H9 (cell line): ENCODE measurements at regions not wholly inside any gene's neighbourhood (a gene's known extent, or its start where the extent isn't known, plus 50 kb on each side); places are given as distances from the start of the nearest gene placed in this dataset.

ENCODE experiments used
- DNase-seq: peaks from one replicate; pipeline ENCODE4 v3.0.0-alpha.2; 2017
- H2AFZ ChIP-seq: one replicate; pipeline ENCODE4 v1.6.1; 2013; ENCODE audit warnings: mild to moderate bottlenecking, low read length, control low read depth, moderate library complexity
- H2AK5ac ChIP-seq: 2 replicates; pipeline ENCODE4 v1.6.1; 2013; ENCODE audit warnings: low read length, control low read depth, mixed read lengths; ENCODE audit not compliant: insufficient read length
- H2BK120ac ChIP-seq: one replicate; pipeline ENCODE4 v1.6.1; 2013; ENCODE audit warnings: low read depth, mild to moderate bottlenecking, low read length, control low read depth, inconsistent platforms; ENCODE audit not compliant: poor library complexity, severe bottlenecking
- H2BK12ac ChIP-seq: 2 replicates; pipeline ENCODE4 v1.6.1; 2013; ENCODE audit warnings: low read length, control low read depth, mixed read lengths, low read depth; ENCODE audit not compliant: insufficient read length
- H2BK15ac ChIP-seq: 2 replicates; pipeline ENCODE4 v1.6.1; 2013; ENCODE audit warnings: low read depth, low read length, control low read depth
- H2BK20ac ChIP-seq: one replicate; pipeline ENCODE4 v1.6.1; 2013; ENCODE audit warnings: low read depth, mild to moderate bottlenecking, low read length, control low read depth, inconsistent platforms; ENCODE audit not compliant: poor library complexity, severe bottlenecking
- H2BK5ac ChIP-seq: 2 replicates; pipeline ENCODE4 v1.6.1; 2013; ENCODE audit warnings: low read length, control low read depth, mixed read lengths; ENCODE audit not compliant: insufficient read length
- H3K14ac ChIP-seq: 2 replicates; pipeline ENCODE4 v1.6.1; 2013; ENCODE audit warnings: low read length, control low read depth; ENCODE audit not compliant: insufficient read depth
- H3K18ac ChIP-seq: 2 replicates; pipeline ENCODE4 v1.6.1; 2013; ENCODE audit warnings: low read depth, mild to moderate bottlenecking, mixed read lengths, low read length, control low read depth; ENCODE audit not compliant: insufficient read length
- H3K23ac ChIP-seq: 2 replicates; pipeline ENCODE4 v1.6.1; 2013; ENCODE audit warnings: low read length, control low read depth, mixed read lengths, low read depth; ENCODE audit not compliant: insufficient read length
- H3K23me2 ChIP-seq: 2 replicates; pipeline ENCODE4 v1.6.1; 2013; ENCODE audit warnings: low read depth, mild to moderate bottlenecking, mixed read lengths, low read length, control low read depth; ENCODE audit not compliant: insufficient read length, poor library complexity, severe bottlenecking
- H3K27ac ChIP-seq: 2 replicates; pipeline ENCODE4 v1.5.1; 2013; ENCODE audit warnings: low read length, control low read depth, mixed read lengths, low read depth; ENCODE audit not compliant: insufficient read length
- H3K27me3 ChIP-seq: 2 replicates; pipeline ENCODE4 v1.6.1; 2013; ENCODE audit warnings: low read length, control low read depth, inconsistent platforms; ENCODE audit not compliant: insufficient read depth
- H3K4ac ChIP-seq: 2 replicates; pipeline ENCODE4 v1.6.1; 2013; ENCODE audit warnings: low read depth, mild to moderate bottlenecking, control low read depth, inconsistent platforms, low read length, moderate library complexity
- H3K4me1 ChIP-seq: 2 replicates; pipeline ENCODE4 v1.6.1; 2013; ENCODE audit warnings: low read length, control low read depth, inconsistent platforms; ENCODE audit not compliant: insufficient read depth
- H3K4me2 ChIP-seq: 2 replicates; pipeline ENCODE4 v1.6.1; 2013; ENCODE audit warnings: low read length, control low read depth, mixed read lengths; ENCODE audit not compliant: insufficient read length, insufficient read depth
- H3K56ac ChIP-seq: 2 replicates; pipeline ENCODE4 v1.6.1; 2013; ENCODE audit warnings: low read depth, mild to moderate bottlenecking, mixed read lengths, low read length, control low read depth; ENCODE audit not compliant: insufficient read length
- H3K79me1 ChIP-seq: 2 replicates; pipeline ENCODE4 v1.6.1; 2013; ENCODE audit warnings: low read depth, mild to moderate bottlenecking, moderate library complexity, low read length, control low read depth, inconsistent platforms; ENCODE audit not compliant: insufficient read depth, poor library complexity, severe bottlenecking
- H3K79me2 ChIP-seq: 2 replicates; pipeline ENCODE4 v1.6.1; 2013; ENCODE audit warnings: low read length, control low read depth, inconsistent platforms; ENCODE audit not compliant: insufficient read depth
- H3K9ac ChIP-seq: 2 replicates; pipeline ENCODE4 v1.6.1; 2013; ENCODE audit warnings: low read length, control low read depth, mixed read lengths; ENCODE audit not compliant: insufficient read length; ENCODE audit errors: extremely low read depth
- H3K9me3 ChIP-seq: one replicate; pipeline ENCODE4 v1.6.1; 2013; ENCODE audit warnings: low read depth, low read length, inconsistent platforms; ENCODE audit not compliant: control insufficient read depth
- H3T11ph ChIP-seq: one replicate; pipeline ENCODE4 v1.6.1; 2013; ENCODE audit warnings: mild to moderate bottlenecking, low read length, control low read depth, inconsistent platforms
- H4K20me1 ChIP-seq: one replicate; pipeline ENCODE4 v1.6.1; 2013; ENCODE audit not compliant: control insufficient read depth, insufficient read length, insufficient read depth
- H4K5ac ChIP-seq: 2 replicates; pipeline ENCODE4 v1.6.1; 2013; ENCODE audit warnings: low read depth, mild to moderate bottlenecking, mixed read lengths, low read length, control low read depth; ENCODE audit not compliant: insufficient read length
- H4K8ac ChIP-seq: replicated peaks from 2 replicates; pipeline ENCODE4 v1.6.1; 2013; ENCODE audit warnings: low read length, control low read depth, mixed read lengths, low read depth; ENCODE audit not compliant: insufficient read length
- H4K91ac ChIP-seq: 2 replicates; pipeline ENCODE4 v1.6.1; 2013; ENCODE audit warnings: low read depth, mild to moderate bottlenecking, moderate library complexity, mixed read lengths, low read length, control low read depth; ENCODE audit not compliant: insufficient read length
- H3K27ac Mint-ChIP-seq, 3 experiments: 2 replicates in 2 of 3; 3 replicates in 1 of 3; pipeline ENCODE4 v1.8.0; 2020 to 2021; ENCODE audit warnings: mixed read lengths in 3 of 3, mild to moderate bottlenecking in 1 of 3, moderate library complexity in 1 of 3
- H3K27me3 Mint-ChIP-seq: 2 replicates; pipeline ENCODE4 v1.8.0; 2021; ENCODE audit warnings: low read depth, mild to moderate bottlenecking, moderate library complexity, mixed read lengths
- H3K36me3 Mint-ChIP-seq, 3 experiments: 2 replicates in 2 of 3; 3 replicates in 1 of 3; pipeline ENCODE4 v1.8.0; 2020 to 2021; ENCODE audit warnings: low read depth in 3 of 3, mixed read lengths in 3 of 3; ENCODE audit not compliant: insufficient read depth in 1 of 3
- H3K4me1 Mint-ChIP-seq, 2 experiments: 2 replicates each; pipeline ENCODE4 v1.8.0; 2020; ENCODE audit warnings: mixed read lengths in 2 of 2
- H3K4me3 Mint-ChIP-seq, 2 experiments: 2 replicates in 1 of 2; 3 replicates in 1 of 2; pipeline ENCODE4 v1.8.0; 2020 to 2021; ENCODE audit warnings: mild to moderate bottlenecking in 2 of 2, mixed read lengths in 2 of 2, moderate library complexity in 1 of 2
- H3K9me3 Mint-ChIP-seq, 2 experiments: 2 replicates in 1 of 2; 3 replicates in 1 of 2; pipeline ENCODE4 v1.8.0; 2020; ENCODE audit warnings: mild to moderate bottlenecking in 2 of 2, mixed read lengths in 2 of 2, moderate library complexity in 1 of 2
- TF ChIP-seq, protein P1 (sequence below): fragments of 200-600 bp; sonication (generic); conservative IDR thresholded peaks from 3 replicates; pipeline ENCODE4 v1.8.0; 2021; ENCODE audit warnings: antibody characterized with exemption, mild to moderate bottlenecking

DNA sequence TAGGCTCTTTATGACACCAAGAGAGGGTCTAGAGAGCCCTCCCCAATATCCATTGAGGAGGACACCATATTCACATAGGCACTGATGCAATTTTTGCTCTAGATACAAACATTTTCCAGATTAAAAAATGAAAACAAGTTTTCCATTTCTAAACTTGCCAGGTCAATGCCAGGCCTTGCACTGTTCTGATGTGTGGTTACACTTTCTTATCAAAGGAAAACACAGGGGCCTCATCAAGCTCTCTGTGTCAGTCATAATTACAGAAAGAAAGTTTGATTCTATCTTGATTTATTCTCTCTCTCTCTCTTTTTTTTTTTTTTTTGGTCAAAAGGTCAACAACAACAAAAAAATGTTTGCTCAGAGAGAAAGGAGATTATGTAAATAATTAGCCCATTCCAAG is 80.2 kb upstream of the ACSL4 start:
- Mint-ChIP-seq H3K9me3 (no peaks in the 10 kb centered on the region), H3K4me1 (peaks cover 4 to 7% of the 10 kb centered on the region in 2 experiments; a peak in 2 of 4 replicates), H3K4me3 (no peak overlapping the region), H3K27ac (no peak overlapping the region), H3K27me3 (peaks cover 3% of the 10 kb centered on the region), H3K36me3 (no peaks in the 10 kb centered on the region)
- no peak for DNase-seq
- Histone ChIP-seq H3K23me2 (no peaks in the 10 kb centered on the region), H3K4me2 (no peak overlapping the region), H4K91ac (no peak overlapping the region), H2BK15ac (no peak overlapping the region), H2AK5ac (no peak overlapping the region), H3K56ac (no peak overlapping the region), H3K14ac (no peak overlapping the region), H3K9ac (no peak overlapping the region), H3K9me3 (no peaks in the 10 kb centered on the region), H4K8ac (no peak overlapping the region), H3K18ac (no peak overlapping the region), H2BK5ac (no peak overlapping the region), H3T11ph (no peak overlapping the region), H3K27ac (no peak overlapping the region), H3K4ac (no peak overlapping the region), H3K79me1 (no peaks in the 10 kb centered on the region), H4K5ac (no peak overlapping the region), H3K4me1 (no peaks in the 10 kb centered on the region), H3K23ac (no peak overlapping the region), H2BK120ac (no peak overlapping the region), H2AFZ (no peak overlapping the region), H3K27me3 (no peaks in the 10 kb centered on the region), H2BK12ac (no peak overlapping the region), H4K20me1 (no peaks in the 10 kb centered on the region), H3K79me2 (no peaks in the 10 kb centered on the region), H2BK20ac (no peak overlapping the region)
- TF ChIP-seq, protein P1, sequence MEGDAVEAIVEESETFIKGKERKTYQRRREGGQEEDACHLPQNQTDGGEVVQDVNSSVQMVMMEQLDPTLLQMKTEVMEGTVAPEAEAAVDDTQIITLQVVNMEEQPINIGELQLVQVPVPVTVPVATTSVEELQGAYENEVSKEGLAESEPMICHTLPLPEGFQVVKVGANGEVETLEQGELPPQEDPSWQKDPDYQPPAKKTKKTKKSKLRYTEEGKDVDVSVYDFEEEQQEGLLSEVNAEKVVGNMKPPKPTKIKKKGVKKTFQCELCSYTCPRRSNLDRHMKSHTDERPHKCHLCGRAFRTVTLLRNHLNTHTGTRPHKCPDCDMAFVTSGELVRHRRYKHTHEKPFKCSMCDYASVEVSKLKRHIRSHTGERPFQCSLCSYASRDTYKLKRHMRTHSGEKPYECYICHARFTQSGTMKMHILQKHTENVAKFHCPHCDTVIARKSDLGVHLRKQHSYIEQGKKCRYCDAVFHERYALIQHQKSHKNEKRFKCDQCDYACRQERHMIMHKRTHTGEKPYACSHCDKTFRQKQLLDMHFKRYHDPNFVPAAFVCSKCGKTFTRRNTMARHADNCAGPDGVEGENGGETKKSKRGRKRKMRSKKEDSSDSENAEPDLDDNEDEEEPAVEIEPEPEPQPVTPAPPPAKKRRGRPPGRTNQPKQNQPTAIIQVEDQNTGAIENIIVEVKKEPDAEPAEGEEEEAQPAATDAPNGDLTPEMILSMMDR = no peak
